ENCODE measurements at regions not wholly inside any gene's neighbourhood (a gene's known extent, or its start where the extent isn't known, plus 50 kb on each side); places are given as distances from the start of the nearest gene placed in this dataset.
A peak's percentile ranks its signal among the peaks of the same experiment; 100 is the strongest.
"Not testable (repeated sequence)": the region's sequence is repeated elsewhere in the genome, so short reads cannot be mapped to it uniquely, and the experiment has no call there.

DNA sequence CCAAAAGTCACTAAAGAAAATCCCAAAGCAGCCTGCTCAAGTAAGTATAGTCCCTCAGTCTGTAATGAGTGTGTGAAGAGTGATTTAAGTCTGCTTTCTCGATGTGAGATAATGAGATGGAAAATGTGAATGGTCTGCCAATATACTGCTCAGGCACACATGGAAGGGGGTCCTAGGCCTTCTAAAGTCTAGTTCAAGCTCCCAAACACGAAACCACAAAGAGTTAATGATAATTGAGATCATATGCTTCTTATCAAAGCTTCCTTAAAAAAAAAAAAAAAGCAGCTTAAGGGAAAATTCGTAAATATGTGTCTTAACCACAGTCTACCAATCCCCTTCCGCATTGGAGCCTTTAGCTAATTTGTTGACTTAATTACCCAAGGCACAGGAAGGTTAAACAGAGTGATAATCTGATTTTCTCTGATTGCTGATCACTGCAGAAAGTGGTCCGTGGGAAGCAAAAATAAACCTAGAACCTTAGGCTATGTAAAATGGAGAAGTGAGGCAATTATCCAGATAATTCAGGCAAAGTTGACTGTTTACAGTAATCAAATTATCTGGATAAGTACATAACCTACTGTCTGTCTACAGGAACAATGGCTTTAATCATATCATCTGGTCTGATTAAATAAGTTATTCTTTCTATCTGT lies 172.9 kb downstream of the MBL2 start:
- H3K27ac Mint-ChIP-seq: no peak overlapping the region
- H3K9me3 Mint-ChIP-seq: no peaks in the 10 kb centered on the region
- peaks cover 18% of the 10 kb centered on the region for H3K4me1 Mint-ChIP-seq (ENCODE audit: low read depth)
- no peak for TF ChIP-seq CTCF (IDR thresholded peaks at IDR 0.05)
- no peaks in the 10 kb centered on the region for H3K27me3 Mint-ChIP-seq (ENCODE audit: insufficient read depth)
- no peaks in the 10 kb centered on the region for H3K36me3 Mint-ChIP-seq (ENCODE audit: low read depth)
- no peak for DNase-seq
- H3K4me3 Mint-ChIP-seq: no peak overlapping the region

- DNase-seq; H3K27ac Mint-ChIP-seq; H3K4me3 Mint-ChIP-seq; H3K27me3 Mint-ChIP-seq (ENCODE audit: insufficient read depth); H3K36me3 Mint-ChIP-seq (ENCODE audit: low read depth); H3K9me3 Mint-ChIP-seq: not testable (repeated sequence)
- H3K4me1 Mint-ChIP-seq (ENCODE audit: low read depth): peaks cover 19% of the 10 kb centered on the region
These were observed 168.5 kb downstream of the MBL2 start for GRCh38 chr10:52604131-52604530.

DNA sequence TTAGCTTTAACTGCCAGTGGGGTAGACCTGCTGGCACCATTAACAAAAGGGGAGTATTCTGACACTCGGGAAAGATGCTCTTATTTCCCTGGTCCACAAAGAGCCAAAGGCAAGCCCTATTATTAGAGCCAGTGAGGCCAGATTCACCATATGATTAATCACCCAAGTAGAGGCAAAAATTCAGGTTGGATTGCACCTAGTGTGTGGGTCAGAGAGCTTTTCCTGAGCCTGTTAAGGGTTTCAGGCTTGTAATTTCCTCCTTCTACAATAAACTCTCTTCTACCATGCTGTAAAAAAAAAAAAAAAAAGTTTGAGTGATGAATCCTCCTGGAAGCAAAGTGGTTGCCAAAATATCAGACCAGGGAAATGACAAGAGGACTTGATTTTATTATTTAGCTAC lies 163.5 kb downstream of the MBL2 start:
- no peak overlapping the region for H3K27ac Mint-ChIP-seq
- H3K4me3 Mint-ChIP-seq: no peak overlapping the region
- H3K27me3 Mint-ChIP-seq (ENCODE audit: insufficient read depth): no peaks in the 10 kb centered on the region
- 0 out of 2 replicates have a peak, but pooled peaks cover 3% of the 10 kb centered on the region for H3K36me3 Mint-ChIP-seq (ENCODE audit: low read depth)
- peaks cover 30% of the 10 kb centered on the region for H3K4me1 Mint-ChIP-seq (ENCODE audit: low read depth)
- no peak for DNase-seq
- no peaks in the 10 kb centered on the region for H3K9me3 Mint-ChIP-seq
- TF ChIP-seq CTCF (IDR thresholded peaks at IDR 0.05): no peak

GRCh38 chr10:52609626-52610240 lies 162.9 kb downstream of the MBL2 start:
- no peak overlapping the region for H3K4me3 Mint-ChIP-seq
- H3K27ac Mint-ChIP-seq: no peak overlapping the region
- no peak for DNase-seq
- peaks cover 32% of the 10 kb centered on the region for H3K4me1 Mint-ChIP-seq (ENCODE audit: low read depth)
- 0 out of 2 replicates have a peak, but pooled peaks cover 3% of the 10 kb centered on the region for H3K36me3 Mint-ChIP-seq (ENCODE audit: low read depth)
- no peaks in the 10 kb centered on the region for H3K9me3 Mint-ChIP-seq
- H3K27me3 Mint-ChIP-seq (ENCODE audit: insufficient read depth): no peaks in the 10 kb centered on the region
- TF ChIP-seq CTCF (IDR thresholded peaks at IDR 0.05): no peak

DNA sequence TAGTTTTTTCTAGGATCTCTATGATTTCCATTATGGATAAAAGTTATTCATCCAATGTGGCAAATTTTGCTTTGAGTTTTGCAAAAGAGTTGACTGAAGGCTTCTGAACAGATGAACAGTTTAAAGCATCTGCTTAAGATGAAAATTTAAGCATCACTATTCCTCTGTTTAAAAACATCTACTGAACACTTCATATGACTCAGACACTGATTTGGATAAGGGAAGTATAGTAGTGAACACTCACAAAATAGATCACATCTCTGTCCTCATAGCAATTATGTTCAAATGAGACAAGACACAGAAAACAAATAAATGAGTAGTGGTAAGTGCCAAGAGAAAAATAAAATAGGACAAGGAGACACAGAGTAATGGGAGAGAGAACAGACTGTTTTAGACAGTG lies 157.3 kb downstream of the MBL2 start:
- no peaks in the 10 kb centered on the region for H3K9me3 Mint-ChIP-seq
- no peaks in the 10 kb centered on the region for H3K27me3 Mint-ChIP-seq (ENCODE audit: insufficient read depth)
- DNase-seq: no peak
- H3K36me3 Mint-ChIP-seq (ENCODE audit: low read depth): no peaks in the 10 kb centered on the region
- peak overlapping the region; percentile 87 for H3K27ac Mint-ChIP-seq
- H3K4me3 Mint-ChIP-seq: peak overlapping the region; percentile 64
- peaks cover 56% of the 10 kb centered on the region for H3K4me1 Mint-ChIP-seq (ENCODE audit: low read depth)
- TF ChIP-seq CTCF (IDR thresholded peaks at IDR 0.05): no peak

- Mint-ChIP-seq H3K4me3 (peak overlapping the region; percentile 64), H3K9me3 (no peaks in the 10 kb centered on the region), H3K27me3 (ENCODE audit: insufficient read depth) (no peaks in the 10 kb centered on the region), H3K4me1 (ENCODE audit: low read depth) (peaks cover 62% of the 10 kb centered on the region), H3K36me3 (ENCODE audit: low read depth) (no peaks in the 10 kb centered on the region), H3K27ac (peak overlapping the region; percentile 87)
- no peak for TF ChIP-seq CTCF (IDR thresholded peaks at IDR 0.05)
- DNase-seq: peak; percentile 43
These were observed 156.7 kb downstream of the MBL2 start for GRCh38 chr10:52615756-52616394.
